CD4-positive, alpha-beta T cell treated with Interleukin-12 subunit alpha and Interleukin-12 subunit beta, for 1 hour (primary cell): ENCODE measurements at regions not wholly inside any gene's neighbourhood (a gene's known extent, or its start where the extent isn't known, plus 50 kb on each side); places are given as distances from the start of the nearest gene placed in this dataset.
"Not testable (repeated sequence)": the region's sequence is repeated elsewhere in the genome, so short reads cannot be mapped to it uniquely, and the experiment has no call there.

ENCODE experiments used
- DNase-seq: peaks from one replicate; pipeline ENCODE4 v3.0.0-alpha.2; 2020

- no peak for DNase-seq
These were observed 197.8 kb downstream of the MEMO1 start for GRCh38 chr2:31813016-31813415.

- DNase-seq = peak; percentile 26
These were observed 198.6 kb downstream of the MEMO1 start for GRCh38 chr2:31812051-31812798.

- no peak for DNase-seq
These were observed 199.3 kb downstream of the MEMO1 start for GRCh38 chr2:31811482-31811881.

- no peak for DNase-seq
These were observed 200.4 kb downstream of the MEMO1 start for GRCh38 chr2:31810200-31810917.

GRCh38 chr2:31805688-31806087, 205.1 kb downstream of the MEMO1 start:
- DNase-seq = no peak

GRCh38 chr2:31803481-31804153, 207.2 kb downstream of the MEMO1 start:
- not testable (repeated sequence) for DNase-seq

GRCh38 chr2:31802711-31803110, 208.1 kb downstream of the MEMO1 start:
- DNase-seq = no peak

- DNase-seq = not testable (repeated sequence)
These were observed 211.5 kb downstream of the MEMO1 start for GRCh38 chr2:31799282-31799681.

- no peak for DNase-seq
These were observed 207.5 kb upstream of the SRD5A2 start for GRCh38 chr2:31788273-31788672.

GRCh38 chr2:31785876-31786275, 205.1 kb upstream of the SRD5A2 start:
- DNase-seq = no peak

- DNase-seq = no peak
These were observed 204.1 kb upstream of the SRD5A2 start for GRCh38 chr2:31784868-31785267.

- not testable (repeated sequence) for DNase-seq
These were observed 202.8 kb upstream of the SRD5A2 start for GRCh38 chr2:31783446-31784091.

- no peak for DNase-seq
These were observed 197.4 kb upstream of the SRD5A2 start for GRCh38 chr2:31778153-31778552.

GRCh38 chr2:31770741-31771140, 190.0 kb upstream of the SRD5A2 start:
- DNase-seq = no peak

- no peak for DNase-seq
These were observed 184.6 kb upstream of the SRD5A2 start for GRCh38 chr2:31765078-31765945.

- no peak for DNase-seq
These were observed 183.4 kb upstream of the SRD5A2 start for GRCh38 chr2:31764169-31764568.

- no peak for DNase-seq
These were observed 181.3 kb upstream of the SRD5A2 start for GRCh38 chr2:31762085-31762484.

- not testable (repeated sequence) for DNase-seq
These were observed 176.6 kb upstream of the SRD5A2 start for GRCh38 chr2:31757351-31757750.

- not testable (repeated sequence) for DNase-seq
These were observed 168.0 kb upstream of the SRD5A2 start for GRCh38 chr2:31748746-31749145.

- DNase-seq = no peak
These were observed 167.3 kb upstream of the SRD5A2 start for GRCh38 chr2:31748041-31748440.

- DNase-seq = no peak
These were observed 158.4 kb upstream of the SRD5A2 start for GRCh38 chr2:31739161-31739560.
